Astrocyte (in vitro differentiated cells and primary cell): ENCODE measurements at regions not wholly inside any gene's neighbourhood (a gene's known extent, or its start where the extent isn't known, plus 50 kb on each side); places are given as distances from the start of the nearest gene placed in this dataset.

Experiments
- CTCF ChIP-seq: IDR thresholded peaks from 2 replicates; pipeline ENCODE4 v1.5.1; 2011; ENCODE audit warnings: low read depth, mild to moderate bottlenecking, inconsistent platforms, low read length, moderate library complexity; ENCODE audit not compliant: insufficient read depth
- EZH2 ChIP-seq: IDR thresholded peaks from 2 replicates; pipeline ENCODE4 v1.6.1; 2012; ENCODE audit warnings: mild to moderate bottlenecking, low read length, inconsistent platforms; ENCODE audit not compliant: insufficient read depth

DNA sequence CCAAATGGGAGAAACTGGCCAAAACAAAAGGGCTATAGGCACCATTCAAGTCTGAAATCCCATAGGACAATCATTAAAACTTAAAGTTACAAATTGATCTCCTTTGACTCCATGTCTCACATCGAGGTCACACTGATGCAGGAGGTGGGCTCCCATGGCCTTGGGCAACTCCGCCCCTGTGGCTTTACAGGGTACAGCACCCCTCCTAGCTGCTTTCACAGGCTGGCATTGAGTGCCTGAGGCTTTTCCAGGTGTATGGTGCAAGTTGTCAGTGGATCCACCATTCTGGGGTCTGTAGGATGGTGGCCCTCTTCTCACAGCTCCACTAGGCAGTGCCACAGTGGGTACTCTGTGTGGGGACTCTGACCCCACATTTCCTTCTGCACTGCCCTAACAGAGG lies 662.1 kb downstream of the XPNPEP1 start:
- TF ChIP-seq CTCF (no peak), EZH2 (no peak)
